Activated CD4-positive, alpha-beta T cell treated with anti-CD3 and anti-CD28 coated beads, Interleukin-2, amount 10 ng/mL, durations not matched to agents 7 days and 5 days (primary cell): ENCODE measurements at regions not wholly inside any gene's neighbourhood (a gene's known extent, or its start where the extent isn't known, plus 50 kb on each side); places are given as distances from the start of the nearest gene placed in this dataset.

Source experiments
- CTCF ChIA-PET: fragments of 350-600 bp; sonication (Branson Sonifier 250); formaldehyde crosslinking; loops from one replicate; lab custom pipeline; 2021; ENCODE audit warnings: antibody characterized with exemption; lab: Charles Lee
- POLR2A ChIA-PET: fragments of 350-600 bp; sonication (Branson Sonifier 250); formaldehyde crosslinking; loops from one replicate; lab custom pipeline; 2021; ENCODE audit warnings: antibody characterized with exemption; lab: Charles Lee
- DNase-seq: peaks from one replicate; pipeline ENCODE4 v3.0.0-alpha.2; 2020
- H3K27ac Mint-ChIP-seq: one replicate; pipeline ENCODE4 v1.8.0; 2021; ENCODE audit warnings: mild to moderate bottlenecking, moderate library complexity, mixed read lengths
- H3K27me3 Mint-ChIP-seq: one replicate; pipeline ENCODE4 v1.8.0; 2021; ENCODE audit warnings: mixed read lengths
- H3K36me3 Mint-ChIP-seq: one replicate; pipeline ENCODE4 v1.8.0; 2021; ENCODE audit warnings: low read depth, mixed read lengths
- H3K4me1 Mint-ChIP-seq: one replicate; pipeline ENCODE4 v1.8.0; 2021; ENCODE audit warnings: mixed read lengths
- H3K4me3 Mint-ChIP-seq: one replicate; pipeline ENCODE4 v1.8.0; 2021; ENCODE audit warnings: mild to moderate bottlenecking, moderate library complexity, mixed read lengths
- H3K9me3 Mint-ChIP-seq: one replicate; pipeline ENCODE4 v1.8.0; 2021; ENCODE audit warnings: mixed read lengths

GRCh38 chr5:112668016-112668415, 69.7 kb upstream of the APC start:
- no peak overlapping the region for H3K27ac Mint-ChIP-seq
- POLR2A ChIA-PET: no interaction called here
- no peak overlapping the region for H3K4me3 Mint-ChIP-seq
- H3K4me1 Mint-ChIP-seq: no peaks in the 10 kb centered on the region
- no peak for DNase-seq
- CTCF ChIA-PET: no interaction called here
- H3K9me3 Mint-ChIP-seq: no peaks in the 10 kb centered on the region
- no peaks in the 10 kb centered on the region for H3K36me3 Mint-ChIP-seq
- peaks cover 13% of the 10 kb centered on the region for H3K27me3 Mint-ChIP-seq

DNA sequence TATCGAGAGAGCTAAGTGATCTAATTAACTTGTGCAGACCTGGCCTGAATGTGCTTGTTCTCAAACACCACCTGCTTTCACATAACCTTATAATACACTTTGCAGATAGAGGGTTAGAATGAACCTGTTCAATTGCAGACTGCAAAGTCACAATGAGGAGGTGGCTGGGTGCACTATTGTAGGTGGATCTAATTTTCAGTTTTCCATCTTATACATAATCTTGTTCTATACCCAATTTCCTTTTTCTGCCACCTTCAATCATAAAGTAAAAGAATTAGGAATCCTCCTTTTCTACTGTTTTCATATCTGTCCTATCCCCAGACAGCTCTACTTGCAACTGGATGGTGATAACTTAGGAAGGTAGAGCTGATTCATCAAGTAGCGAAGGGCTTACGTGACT, 68.8 kb upstream of the APC start:
- CTCF ChIA-PET: interaction anchor here (1.0 kb wide), 1 partner anchor 16 kb away, joined by 3 read pairs; no protein-coding TSS in a partner anchor
- Mint-ChIP-seq H3K4me3 (no peak overlapping the region), H3K27me3 (peaks cover 11% of the 10 kb centered on the region), H3K4me1 (no peaks in the 10 kb centered on the region), H3K27ac (no peak overlapping the region), H3K36me3 (no peaks in the 10 kb centered on the region), H3K9me3 (no peaks in the 10 kb centered on the region)
- POLR2A ChIA-PET: no interaction called here
- DNase-seq: no peak

GRCh38 chr5:112669328-112669963, 68.2 kb upstream of the APC start:
- Mint-ChIP-seq H3K36me3 (no peaks in the 10 kb centered on the region), H3K27me3 (peaks cover 14% of the 10 kb centered on the region), H3K9me3 (no peaks in the 10 kb centered on the region), H3K4me1 (no peaks in the 10 kb centered on the region), H3K27ac (no peak overlapping the region), H3K4me3 (no peak overlapping the region)
- POLR2A ChIA-PET: no interaction called here
- CTCF ChIA-PET: interaction anchor here (0.7 to 1.0 kb wide), 2 partner anchors 17 to 105 kb away, joined by 3 to 4 read pairs; no protein-coding TSS in a partner anchor
- no peak for DNase-seq

GRCh38 chr5:112671687-112672086, 66.0 kb upstream of the APC start:
- POLR2A ChIA-PET: no interaction called here
- Mint-ChIP-seq H3K9me3 (no peaks in the 10 kb centered on the region), H3K27ac (no peak overlapping the region), H3K4me3 (no peak overlapping the region), H3K27me3 (peaks cover 29% of the 10 kb centered on the region), H3K4me1 (no peaks in the 10 kb centered on the region), H3K36me3 (no peaks in the 10 kb centered on the region)
- no peak for DNase-seq
- CTCF ChIA-PET: no interaction called here

DNA sequence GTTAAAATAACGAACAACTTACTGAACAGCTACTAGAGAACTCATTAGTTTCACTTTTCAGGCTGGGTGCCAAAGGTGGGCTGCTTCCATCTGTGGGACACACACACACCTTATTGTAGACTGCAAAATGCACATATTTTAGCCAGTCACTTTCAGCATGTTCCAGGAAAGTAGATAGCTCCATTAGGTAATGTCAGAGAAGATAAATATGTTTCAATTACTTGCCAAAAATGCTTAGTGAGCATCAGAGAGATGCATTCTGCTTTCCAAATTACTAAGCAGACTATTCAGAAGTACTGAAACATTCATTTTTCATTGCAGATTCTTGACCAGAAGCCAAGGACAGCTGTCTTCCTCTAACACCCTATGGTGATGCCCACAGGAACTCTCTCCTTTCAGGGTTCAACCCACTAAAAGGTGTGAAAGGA, 56.2 kb upstream of the APC start:
- H3K27ac Mint-ChIP-seq: no peak overlapping the region
- H3K36me3 Mint-ChIP-seq: no peaks in the 10 kb centered on the region
- ChIA-PET CTCF (interaction anchor here (1.7 kb wide), 1 partner anchor 9 kb away, joined by 3 read pairs; no protein-coding TSS in a partner anchor), POLR2A (no interaction called here)
- H3K9me3 Mint-ChIP-seq: no peaks in the 10 kb centered on the region
- H3K4me3 Mint-ChIP-seq: no peak overlapping the region
- H3K27me3 Mint-ChIP-seq: peaks cover 38% of the 10 kb centered on the region
- no peaks in the 10 kb centered on the region for H3K4me1 Mint-ChIP-seq
- DNase-seq: no peak

- Mint-ChIP-seq H3K4me3 (no peak overlapping the region), H3K27me3 (peaks cover 38% of the 10 kb centered on the region), H3K27ac (no peak overlapping the region), H3K4me1 (no peaks in the 10 kb centered on the region), H3K36me3 (no peaks in the 10 kb centered on the region), H3K9me3 (no peaks in the 10 kb centered on the region)
- POLR2A ChIA-PET: no interaction called here
- no peak for DNase-seq
- CTCF ChIA-PET: interaction anchor here (1.7 kb wide), 1 partner anchor 8 kb away, joined by 3 read pairs; no protein-coding TSS in a partner anchor
Observed at GRCh38 chr5:112682621-112683061, 55.0 kb upstream of the APC start.

DNA sequence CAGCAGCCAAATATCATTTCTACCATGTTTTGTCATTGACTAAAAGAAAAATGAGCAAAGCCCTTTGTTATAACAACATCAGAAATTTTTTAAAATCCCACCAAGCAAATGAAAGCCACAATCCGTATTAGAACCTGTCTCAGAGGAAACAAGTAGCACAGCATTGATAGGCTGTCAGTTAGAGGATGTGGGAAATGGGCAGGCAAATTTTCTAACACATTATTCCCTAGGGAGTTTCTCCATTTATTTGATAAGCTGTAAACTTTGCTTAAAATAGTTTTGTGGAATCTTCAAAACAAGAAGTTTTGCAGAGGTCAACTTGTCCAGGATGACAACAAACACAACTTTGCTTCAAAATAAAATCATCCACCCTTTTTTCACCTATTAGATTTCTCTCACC, 53.6 kb upstream of the APC start:
- ChIA-PET CTCF (interaction anchor here (0.6 kb wide), 1 partner anchor 826 kb away, joined by 3 read pairs; no protein-coding TSS in a partner anchor), POLR2A (no interaction called here)
- H3K27me3 Mint-ChIP-seq: peaks cover 47% of the 10 kb centered on the region
- no peak overlapping the region for H3K4me3 Mint-ChIP-seq
- no peaks in the 10 kb centered on the region for H3K4me1 Mint-ChIP-seq
- H3K27ac Mint-ChIP-seq: no peak overlapping the region
- no peak for DNase-seq
- H3K9me3 Mint-ChIP-seq: no peaks in the 10 kb centered on the region
- no peaks in the 10 kb centered on the region for H3K36me3 Mint-ChIP-seq

DNA sequence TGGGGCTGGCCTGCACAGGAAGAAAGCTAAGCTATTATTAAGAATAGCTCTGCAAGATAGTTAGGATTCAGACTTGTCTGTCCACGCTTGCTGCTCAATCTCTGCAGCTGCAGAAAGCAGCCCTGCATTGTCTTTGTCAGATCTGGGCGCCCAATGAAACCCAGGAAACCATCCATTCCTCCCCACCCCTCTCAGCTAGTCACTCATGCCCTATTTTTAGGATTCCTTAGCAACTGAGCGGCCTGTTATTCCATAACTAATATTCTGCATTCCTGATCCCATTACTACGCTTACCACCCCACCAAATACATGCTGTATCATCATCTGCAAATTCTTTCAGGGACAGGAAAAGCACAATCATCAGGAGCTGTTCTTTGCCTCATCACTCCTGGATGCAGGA, 52.9 kb upstream of the APC start:
- H3K4me3 Mint-ChIP-seq: no peak overlapping the region
- H3K9me3 Mint-ChIP-seq: no peaks in the 10 kb centered on the region
- ChIA-PET CTCF (interaction anchor here (0.6 to 1.1 kb wide), 3 partner anchors 12 to 826 kb away, joined by 3 read pairs; no protein-coding TSS in a partner anchor), POLR2A (no interaction called here)
- DNase-seq: no peak
- peaks cover 49% of the 10 kb centered on the region for H3K27me3 Mint-ChIP-seq
- H3K4me1 Mint-ChIP-seq: no peaks in the 10 kb centered on the region
- H3K27ac Mint-ChIP-seq: no peak overlapping the region
- no peaks in the 10 kb centered on the region for H3K36me3 Mint-ChIP-seq

DNA sequence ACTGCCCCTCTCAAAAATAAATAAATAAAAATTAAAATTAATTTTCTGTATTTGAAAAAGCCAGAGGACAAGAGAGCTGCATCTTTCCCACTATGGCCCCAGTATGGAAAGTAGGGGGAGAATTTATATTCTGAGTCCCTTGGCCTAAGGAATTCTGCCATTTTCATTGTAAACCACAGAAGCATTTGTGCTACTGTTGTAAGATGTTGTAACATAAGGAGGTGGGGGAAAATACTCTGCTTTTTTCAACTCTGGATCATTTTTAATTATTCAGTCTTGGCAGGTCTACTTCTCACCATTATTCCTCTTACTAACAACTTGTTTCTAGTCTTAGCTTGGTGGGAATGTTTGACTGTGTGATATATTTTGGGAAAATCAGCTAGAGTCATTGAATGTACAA, 52.3 kb upstream of the APC start:
- Mint-ChIP-seq H3K4me1 (no peaks in the 10 kb centered on the region), H3K27ac (no peak overlapping the region), H3K4me3 (no peak overlapping the region), H3K27me3 (peaks cover 53% of the 10 kb centered on the region), H3K36me3 (no peaks in the 10 kb centered on the region), H3K9me3 (no peaks in the 10 kb centered on the region)
- POLR2A ChIA-PET: no interaction called here
- DNase-seq: no peak
- CTCF ChIA-PET: interaction anchor here (0.6 to 1.4 kb wide), 3 partner anchors 8 to 311 kb away, joined by 3 to 4 read pairs (median 3); no protein-coding TSS in a partner anchor

GRCh38 chr5:112685931-112686330, 51.8 kb upstream of the APC start:
- no peak overlapping the region for H3K27ac Mint-ChIP-seq
- H3K9me3 Mint-ChIP-seq: no peaks in the 10 kb centered on the region
- H3K4me3 Mint-ChIP-seq: no peak overlapping the region
- POLR2A ChIA-PET: no interaction called here
- no peaks in the 10 kb centered on the region for H3K36me3 Mint-ChIP-seq
- CTCF ChIA-PET: interaction anchor here (0.6 to 1.4 kb wide), 3 partner anchors 8 to 310 kb away, joined by 3 to 4 read pairs (median 3); no protein-coding TSS in a partner anchor
- peaks cover 51% of the 10 kb centered on the region for H3K27me3 Mint-ChIP-seq
- no peaks in the 10 kb centered on the region for H3K4me1 Mint-ChIP-seq
- no peak for DNase-seq

DNA sequence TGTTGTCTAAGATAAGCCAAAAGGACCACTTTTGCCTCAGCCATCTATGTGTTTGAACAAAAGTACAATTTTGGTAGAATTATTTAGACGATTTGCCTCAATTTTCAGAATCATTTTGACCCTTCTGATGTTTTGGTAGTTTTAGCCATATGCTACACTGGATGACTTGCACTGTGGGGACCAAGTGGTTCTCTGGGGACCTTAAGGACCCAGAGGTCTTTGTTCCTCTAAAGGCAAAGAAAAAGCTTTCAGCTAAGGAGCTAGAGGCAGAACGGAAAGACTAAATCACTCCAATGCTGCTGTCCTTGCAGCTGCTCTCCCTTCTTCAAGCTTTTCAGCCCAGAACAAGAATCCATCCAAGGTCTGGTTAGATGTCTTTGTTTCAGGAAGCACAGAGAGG, 51.0 kb upstream of the APC start:
- Mint-ChIP-seq H3K4me3 (no peak overlapping the region), H3K9me3 (no peaks in the 10 kb centered on the region), H3K27ac (no peak overlapping the region), H3K27me3 (peaks cover 51% of the 10 kb centered on the region), H3K36me3 (no peaks in the 10 kb centered on the region), H3K4me1 (no peaks in the 10 kb centered on the region)
- CTCF ChIA-PET: interaction anchor here (1.4 kb wide), 1 partner anchor 310 kb away, joined by 4 read pairs; no protein-coding TSS in a partner anchor
- POLR2A ChIA-PET: no interaction called here
- DNase-seq: no peak

DNA sequence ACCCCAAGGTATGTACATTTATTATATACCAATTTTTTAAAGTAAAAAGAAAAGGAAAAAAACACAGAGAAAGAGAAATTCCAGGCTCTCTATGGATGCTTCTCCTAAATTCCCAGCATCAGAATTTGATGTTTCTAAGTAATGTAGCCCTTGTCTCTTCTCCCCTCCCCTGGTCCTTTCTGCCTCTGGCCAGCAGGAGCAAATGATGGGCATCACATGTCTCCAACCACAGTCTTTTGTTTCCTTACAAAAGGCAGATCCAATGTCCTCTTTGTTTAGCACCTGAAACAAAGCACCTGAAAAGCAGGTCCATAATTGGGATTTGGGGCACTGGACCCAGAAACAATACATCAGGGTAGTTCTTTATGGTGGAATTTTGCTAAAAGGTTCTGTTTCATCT, 50.4 kb upstream of the APC start:
- Mint-ChIP-seq H3K27ac (no peak overlapping the region), H3K27me3 (peaks cover 48% of the 10 kb centered on the region), H3K4me3 (no peak overlapping the region), H3K36me3 (no peaks in the 10 kb centered on the region), H3K9me3 (no peaks in the 10 kb centered on the region), H3K4me1 (no peaks in the 10 kb centered on the region)
- DNase-seq: no peak
- POLR2A ChIA-PET: no interaction called here
- CTCF ChIA-PET: interaction anchor here (2.2 kb wide), 1 partner anchor 15 kb away, joined by 4 read pairs; no protein-coding TSS in a partner anchor
